Sciatic nerve (tissue), 2 donors: ENCODE measurements at regions not wholly inside any gene's neighbourhood (a gene's known extent, or its start where the extent isn't known, plus 50 kb on each side); places are given as distances from the start of the nearest gene placed in this dataset.
A peak's percentile ranks its signal among the peaks of the same experiment; 100 is the strongest.

Experiments
- ATAC-seq: fragments of 200-7000 bp; cut with Tn5 transposase; one replicate; pipeline ENCODE4 v1.9.1; 2020; ENCODE audit warnings: mild to moderate bottlenecking, moderate library complexity
- DNase-seq: peaks from one replicate; pipeline ENCODE4 v3.0.0-alpha.2; 2020; ENCODE audit warnings: low spot score
- intact Hi-C: fragments of 100-400 bp; cut with DNase I; formaldehyde crosslinking; loops from one replicate; pipeline ENCODE4 v1.14.2; 2022
- donor health status: DM: no; HTN: no; CAD: no.
- donor health status: DM: no; HTN: no; CAD: no.

- ATAC-seq, result no peak
- no peak for DNase-seq
Observed at GRCh38 chr10:27451054-27451453, 53.0 kb upstream of the RAB18 start.

DNA sequence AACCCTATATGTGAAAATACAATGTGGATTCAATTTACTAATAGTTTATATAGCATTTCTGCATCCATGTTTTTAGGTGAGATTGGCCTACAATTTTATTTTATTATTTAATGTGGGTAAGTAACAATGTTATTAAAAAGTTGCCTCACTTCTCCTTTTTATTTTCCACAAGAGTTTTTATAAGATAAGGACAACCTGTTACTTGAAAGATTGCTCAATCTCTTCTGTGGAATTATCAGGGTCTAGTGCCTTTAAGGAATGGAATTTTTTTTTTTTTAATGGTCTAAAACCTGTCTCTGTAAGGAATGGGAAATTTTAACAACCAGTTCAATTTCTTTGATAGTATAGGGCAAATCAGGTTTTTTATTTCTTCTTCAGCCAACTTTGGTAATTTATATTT is 53.9 kb upstream of the RAB18 start:
- ATAC-seq (no peak), DNase-seq (no peak)
- intact Hi-C loops, result no loop called here

More at GRCh38 chr10:27451054-27451453, 53.0 kb upstream of the RAB18 start:
- intact Hi-C loops, result no loop called here

DNA sequence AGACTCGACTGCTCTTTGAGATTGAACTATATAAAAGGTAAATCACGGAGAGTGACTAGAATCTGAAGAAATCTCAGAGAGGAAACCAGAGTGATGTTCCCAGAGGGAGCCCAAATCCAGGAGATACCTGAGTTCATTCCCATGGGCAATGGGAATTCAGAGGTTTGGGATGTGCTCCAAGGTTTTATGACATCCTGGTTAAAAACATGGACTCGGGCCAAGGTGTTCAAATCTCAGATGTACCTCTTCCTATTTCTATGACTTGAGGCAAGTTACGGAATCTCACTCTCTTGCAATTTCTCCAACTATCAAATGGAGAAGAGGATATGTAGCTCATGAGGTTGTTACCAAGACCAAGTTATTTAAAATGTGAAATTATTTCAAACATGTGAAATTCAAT is 54.5 kb upstream of the RAB18 start:
- intact Hi-C loops, result no loop called here
- ATAC-seq (no peak), DNase-seq (no peak)

GRCh38 chr10:27448921-27449320 is 55.2 kb upstream of the RAB18 start:
- intact Hi-C loops, result no loop called here
- no peak for ATAC-seq
- DNase-seq, result no peak

- DNase-seq, result no peak
- ATAC-seq, result no peak
- intact Hi-C loops, result no loop called here
Observed at GRCh38 chr10:27447540-27447939, 56.6 kb upstream of the RAB18 start.

- intact Hi-C loops, result no loop called here
- ATAC-seq, result peak; percentile 56
- DNase-seq, result no peak
Observed at GRCh38 chr10:27446091-27446918, 57.8 kb upstream of the RAB18 start.

DNA sequence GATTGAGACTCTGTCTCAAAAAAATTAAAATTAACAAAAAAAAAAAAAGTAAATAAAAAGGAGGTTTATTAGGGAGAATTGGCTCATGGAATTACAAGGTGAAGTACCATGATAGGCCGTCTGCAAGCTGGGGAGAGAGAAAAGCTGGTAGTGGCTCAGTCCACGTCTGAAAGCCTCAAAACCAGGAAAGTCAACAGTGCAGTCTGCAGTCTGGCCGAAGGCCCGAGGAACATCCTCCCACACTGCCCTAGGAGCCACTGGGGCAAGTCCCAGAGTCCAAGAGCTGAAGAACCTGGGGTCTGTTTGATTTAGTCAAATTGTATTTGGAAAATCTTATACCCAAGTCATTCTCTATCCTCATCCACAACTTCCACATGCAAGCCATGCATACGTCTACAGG is 59.0 kb upstream of the RAB18 start:
- intact Hi-C loops, result no loop called here
- no peak for ATAC-seq
- no peak for DNase-seq

GRCh38 chr10:27440478-27440877 is 63.6 kb upstream of the RAB18 start:
- intact Hi-C loops, result no loop called here

GRCh38 chr10:27440021-27440420 is 64.1 kb upstream of the RAB18 start:
- DNase-seq (no peak), ATAC-seq (no peak)
- intact Hi-C loops, result no loop called here

More at GRCh38 chr10:27440478-27440877, 63.6 kb upstream of the RAB18 start:
- ATAC-seq, result no peak
- no peak for DNase-seq

GRCh38 chr10:27439101-27439500 is 65.0 kb upstream of the RAB18 start:
- ATAC-seq (no peak), DNase-seq (no peak)
- intact Hi-C loops, result no loop called here

- DNase-seq (no peak), ATAC-seq (no peak)
- intact Hi-C loops, result no loop called here
Observed at GRCh38 chr10:27437775-27438174, 66.3 kb upstream of the RAB18 start.

DNA sequence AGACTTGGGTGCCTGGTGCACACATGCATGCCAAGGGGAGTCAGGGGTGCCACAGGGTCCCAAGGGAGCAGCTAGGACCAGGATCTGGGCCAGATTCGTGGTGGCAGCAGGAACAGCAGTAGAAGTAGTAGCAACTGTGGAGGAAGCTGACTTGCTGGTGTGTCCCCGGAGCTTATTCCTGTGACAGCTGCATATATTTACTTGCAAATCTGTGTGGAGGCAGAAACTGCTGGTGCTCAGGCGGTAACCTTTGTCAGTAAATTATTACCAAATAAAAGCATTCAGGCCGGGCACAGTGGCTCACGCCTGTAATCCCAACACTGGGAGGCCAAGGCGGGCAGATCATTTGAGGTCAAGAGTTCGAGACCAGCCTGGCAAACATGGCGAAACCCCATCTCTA is 67.4 kb upstream of the RAB18 start:
- intact Hi-C loops, result no loop called here
- no peak for ATAC-seq

DNA sequence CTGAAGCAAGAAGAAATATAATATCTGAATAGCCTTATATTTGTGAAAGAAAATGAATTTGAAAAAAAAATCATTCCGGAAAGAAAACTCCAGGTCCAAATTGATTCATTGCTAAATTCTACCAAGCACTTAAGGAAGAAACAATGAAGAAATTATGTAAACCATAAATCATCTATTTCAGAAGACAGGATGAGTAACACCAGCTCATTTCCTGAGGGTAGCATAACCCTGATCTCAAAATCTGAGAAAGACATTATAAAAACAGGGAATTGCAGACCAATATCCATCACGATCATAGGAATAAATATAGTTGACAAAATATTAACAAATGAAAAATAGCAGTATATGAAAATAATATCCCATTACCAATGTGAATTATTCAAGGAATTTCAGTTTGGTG is 70.1 kb upstream of the RAB18 start:
- ATAC-seq, result no peak
- intact Hi-C loops, result no loop called here
- no peak for DNase-seq

More for the DNA sequence above, 67.4 kb upstream of the RAB18 start:
- DNase-seq, result no peak

DNA sequence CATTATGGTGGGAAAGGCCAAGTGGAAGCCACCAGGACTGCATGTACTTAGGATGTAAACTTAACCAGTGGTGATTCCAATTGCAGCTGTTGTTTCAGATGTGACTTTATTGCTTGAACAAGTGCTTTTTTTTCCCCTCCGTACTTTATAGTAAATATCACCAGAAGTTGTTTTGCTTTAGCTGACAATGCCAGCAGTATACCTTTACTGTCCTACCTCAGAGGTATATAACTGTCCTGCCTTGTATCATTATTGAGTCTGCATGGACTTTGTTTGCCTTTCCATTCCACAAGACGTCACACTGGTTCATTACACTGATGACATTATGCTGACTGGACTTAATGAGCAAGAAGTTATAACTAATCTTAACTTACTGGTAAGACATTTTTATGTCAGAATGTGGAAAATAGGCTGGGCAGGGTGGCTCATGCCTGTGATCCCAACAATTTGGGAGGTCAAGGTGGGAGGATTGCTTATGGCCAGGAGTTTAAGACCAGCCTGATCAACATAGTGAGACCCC is 77.1 kb upstream of the RAB18 start:
- DNase-seq, result no peak
- no peak for ATAC-seq
- intact Hi-C loops, result no loop called here

- no peak for DNase-seq
- intact Hi-C loops, result no loop called here
- no peak for ATAC-seq
Observed at GRCh38 chr10:27413831-27414348, 90.2 kb upstream of the RAB18 start.

DNA sequence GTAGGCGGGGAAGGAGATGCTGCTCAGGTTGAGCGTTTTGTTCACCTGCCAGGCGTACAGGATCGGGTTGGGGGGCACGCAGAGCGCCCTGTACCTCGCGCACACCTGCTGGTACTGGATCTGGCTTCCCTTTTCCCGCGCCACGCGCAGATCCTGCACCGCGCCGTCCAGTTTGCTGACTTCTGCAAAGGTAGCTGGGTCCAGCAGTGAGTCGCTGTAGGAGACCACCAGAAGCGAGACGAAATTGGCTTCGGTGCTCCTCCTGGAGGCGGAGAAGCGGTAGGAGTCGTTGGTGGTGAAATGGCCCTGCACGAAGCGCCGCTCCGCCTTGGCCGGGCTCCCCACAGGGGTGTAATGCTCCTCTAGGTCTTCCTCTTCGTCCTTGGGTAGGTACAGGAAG is 90.7 kb upstream of the RAB18 start:
- intact Hi-C loops, result no loop called here
- ATAC-seq, result no peak
- no peak for DNase-seq

DNA sequence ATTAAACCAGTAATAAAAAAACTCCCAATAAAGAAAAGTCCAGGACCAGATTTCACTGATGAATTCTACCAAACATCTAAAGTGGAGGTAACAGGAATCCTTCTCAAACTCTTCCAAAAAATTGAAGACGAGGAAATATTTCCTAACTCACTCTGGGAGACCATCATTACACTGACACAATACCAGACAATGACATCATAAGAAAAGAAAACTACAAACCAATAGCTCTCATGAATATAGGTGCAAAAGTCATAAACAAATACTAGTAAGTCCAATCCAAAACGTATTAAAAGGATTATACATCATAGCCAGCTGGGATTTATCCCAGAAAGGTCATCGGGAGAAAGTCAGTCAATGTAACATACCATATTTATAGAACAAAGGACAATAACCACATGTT is 94.0 kb upstream of the RAB18 start:
- no peak for ATAC-seq

GRCh38 chr10:27407271-27407670 is 96.8 kb upstream of the RAB18 start:
- DNase-seq (no peak), ATAC-seq (no peak)
- intact Hi-C loops, result no loop called here

More for the DNA sequence above, 94.0 kb upstream of the RAB18 start:
- DNase-seq, result no peak
- intact Hi-C loops, result no loop called here

- ATAC-seq, result no peak
- intact Hi-C loops, result no loop called here
- DNase-seq, result no peak
Observed at GRCh38 chr10:27399871-27400270, 104.2 kb upstream of the RAB18 start.

GRCh38 chr10:27393961-27394360 is 110.1 kb upstream of the RAB18 start:
- intact Hi-C loops, result no loop called here
- ATAC-seq, result no peak
- no peak for DNase-seq

- intact Hi-C loops, result no loop called here
- DNase-seq (no peak), ATAC-seq (no peak)
Observed at GRCh38 chr10:27392606-27393005, 111.5 kb upstream of the RAB18 start.
